Esophagus muscularis mucosa (tissue), 4 donors: ENCODE measurements at regions not wholly inside any gene's neighbourhood (a gene's known extent, or its start where the extent isn't known, plus 50 kb on each side); places are given as distances from the start of the nearest gene placed in this dataset.

Source experiments
- DNase-seq: peaks from one replicate; pipeline ENCODE4 v3.0.0-alpha.2; 2017; ENCODE audit errors: extremely low spot score
- H3K27ac ChIP-seq, 4 donors: fragments of 200-600 bp; sonication (generic); replicated peaks in 1 of 4; 1 replicate in 3 of 4; 2 replicates in 1 of 4; pipeline ENCODE4 v1.5.1; 2016 to 2019; ENCODE audit warnings: mild to moderate bottlenecking in 1 of 4
- H3K27me3 ChIP-seq, 4 donors: fragments of 200-600 bp; sonication (generic); one replicate each; pipeline versions ENCODE4 v1.5.1 to v1.6.0; 2016 to 2019
- H3K36me3 ChIP-seq, 4 donors: fragments of 200-600 bp; sonication (generic); one replicate each; pipeline ENCODE4 v1.5.1; 2016 to 2019
- H3K4me1 ChIP-seq, 4 donors: fragments of 200-600 bp; sonication (generic); one replicate each; pipeline ENCODE4 v1.5.1; 2016 to 2019
- H3K4me3 ChIP-seq, 4 donors: fragments of 200-600 bp; sonication (generic); 1 replicate in 2 of 4; 2 replicates in 2 of 4; pipeline ENCODE4 v1.5.1; 2016 to 2019; ENCODE audit warnings: mild to moderate bottlenecking in 4 of 4, moderate library complexity in 1 of 4
- H3K9me3 ChIP-seq, 4 donors: fragments of 200-600 bp; sonication (generic); 1 replicate in 3 of 4; 2 replicates in 1 of 4; pipeline ENCODE4 v1.5.1; 2016 to 2019
- EP300 ChIP-seq: sonication (generic); formaldehyde crosslinking; IDR thresholded peaks from one replicate; pipeline ENCODE4 v1.6.1; 2017; ENCODE audit warnings: antibody characterized with exemption
- POLR2A ChIP-seq: fragments of 450-650 bp; IDR thresholded peaks from one replicate; pipeline ENCODE4 v1.6.1; 2017; ENCODE audit warnings: antibody characterized with exemption, moderate library complexity, mild to moderate bottlenecking, low read depth
- POLR2AphosphoS5 ChIP-seq, 2 donors: sonication (generic); formaldehyde crosslinking; IDR thresholded peaks; one replicate each; pipeline ENCODE4 v1.6.1; 2017; ENCODE audit warnings: antibody characterized with exemption in 2 of 2
- WGBS: methylation state at CpG from one replicate; pipeline ENCODE4 v1.1.5; 2018; 5-methylcytosine and 5-hydroxymethylcytosine counted together
- intact Hi-C: fragments of 100-400 bp; cut with DNase I; formaldehyde crosslinking; loops from one replicate; pipeline ENCODE4 v1.15.1; 2023
- TF ChIP-seq, protein P1 (sequence below), 3 experiments: fragments of 200-600 bp in 2 of 3; fragments of 450-650 bp in 1 of 3; sonication (generic) in 2 of 3; IDR thresholded peaks; one replicate each; pipeline ENCODE4 v1.5.1; 2017 to 2019; ENCODE audit warnings: antibody characterized with exemption in 3 of 3, mild to moderate bottlenecking in 2 of 3, moderate library complexity in 1 of 3

DNA sequence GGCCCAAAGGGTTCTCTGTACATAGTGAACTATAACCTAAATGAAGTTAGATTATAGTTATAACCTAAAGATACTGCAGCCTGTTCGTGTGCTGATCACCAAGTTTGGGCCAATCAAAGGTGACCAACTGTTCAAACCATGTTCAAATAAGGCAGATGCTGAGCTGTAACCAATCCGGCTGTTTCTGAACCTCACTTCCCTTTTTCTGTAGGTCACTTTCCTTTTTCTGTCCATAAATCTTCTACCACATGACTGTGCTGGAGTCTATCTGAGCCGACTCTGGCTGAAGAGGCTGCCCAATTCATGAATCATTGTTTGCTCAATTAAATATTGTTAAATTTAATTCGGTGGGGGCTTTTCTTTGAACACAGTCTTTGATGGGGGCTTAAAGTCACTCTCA is 1920.2 kb downstream of the MAT2B start:
- Histone ChIP-seq H3K9me3 (no peaks in the 10 kb centered on the region), H3K27me3 (no peaks in the 10 kb centered on the region), H3K4me1 (no peaks in the 10 kb centered on the region), H3K27ac (no peak overlapping the region), H3K4me3 (no peak overlapping the region), H3K36me3 (no peaks in the 10 kb centered on the region)
- 73% methylated on average over 4 of the region's 4 CpGs for WGBS
- TF ChIP-seq, protein P1, sequence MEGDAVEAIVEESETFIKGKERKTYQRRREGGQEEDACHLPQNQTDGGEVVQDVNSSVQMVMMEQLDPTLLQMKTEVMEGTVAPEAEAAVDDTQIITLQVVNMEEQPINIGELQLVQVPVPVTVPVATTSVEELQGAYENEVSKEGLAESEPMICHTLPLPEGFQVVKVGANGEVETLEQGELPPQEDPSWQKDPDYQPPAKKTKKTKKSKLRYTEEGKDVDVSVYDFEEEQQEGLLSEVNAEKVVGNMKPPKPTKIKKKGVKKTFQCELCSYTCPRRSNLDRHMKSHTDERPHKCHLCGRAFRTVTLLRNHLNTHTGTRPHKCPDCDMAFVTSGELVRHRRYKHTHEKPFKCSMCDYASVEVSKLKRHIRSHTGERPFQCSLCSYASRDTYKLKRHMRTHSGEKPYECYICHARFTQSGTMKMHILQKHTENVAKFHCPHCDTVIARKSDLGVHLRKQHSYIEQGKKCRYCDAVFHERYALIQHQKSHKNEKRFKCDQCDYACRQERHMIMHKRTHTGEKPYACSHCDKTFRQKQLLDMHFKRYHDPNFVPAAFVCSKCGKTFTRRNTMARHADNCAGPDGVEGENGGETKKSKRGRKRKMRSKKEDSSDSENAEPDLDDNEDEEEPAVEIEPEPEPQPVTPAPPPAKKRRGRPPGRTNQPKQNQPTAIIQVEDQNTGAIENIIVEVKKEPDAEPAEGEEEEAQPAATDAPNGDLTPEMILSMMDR (IDR thresholded peaks at IDR 0.05), result no peak
- TF ChIP-seq POLR2A, result no peak
- TF ChIP-seq EP300, result no peak
- TF ChIP-seq POLR2AphosphoS5 (IDR thresholded peaks at IDR 0.05), result no peak
- DNase-seq, result no peak
- intact Hi-C loops, result no loop called here

DNA sequence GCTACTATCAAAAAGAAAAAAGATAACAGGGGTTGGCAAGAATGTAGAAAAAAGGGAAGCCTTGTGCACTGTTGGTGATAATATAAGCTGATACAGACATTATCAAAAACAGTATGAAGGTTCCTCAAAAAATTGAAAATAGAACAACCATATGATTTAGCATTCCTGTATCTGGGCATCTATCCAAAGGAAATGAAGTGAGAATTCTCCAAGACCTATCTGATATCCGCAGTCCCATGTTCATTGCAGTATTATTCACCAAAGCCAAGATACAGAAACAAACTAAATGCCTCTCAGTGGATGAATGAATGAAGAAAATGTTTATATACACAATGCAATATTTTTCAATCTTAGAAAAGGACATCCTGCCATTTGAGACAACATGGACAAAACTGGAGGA is 1943.3 kb downstream of the MAT2B start:
- 69% methylated on average over 1 of the region's 1 CpG for WGBS

GRCh38 chr5:165457859-165458481 is 1952.6 kb downstream of the MAT2B start:
- H3K36me3 ChIP-seq, result no peaks in the 10 kb centered on the region
- no peaks in the 10 kb centered on the region for H3K9me3 ChIP-seq
- no peak overlapping the region for H3K27ac ChIP-seq
- DNase-seq, result no peak
- no peaks in the 10 kb centered on the region for H3K4me1 ChIP-seq
- H3K4me3 ChIP-seq, result no peak overlapping the region
- WGBS, result 35% methylated on average over 5 of the region's 5 CpGs
- TF ChIP-seq EP300, result no peak
- TF ChIP-seq, protein P1 (IDR thresholded peaks at IDR 0.05), result peak in 1 of 3 experiments; percentile 38
- intact Hi-C loops, result no loop called here
- H3K27me3 ChIP-seq, result no peaks in the 10 kb centered on the region

More for the DNA sequence above, 1943.3 kb downstream of the MAT2B start:
- intact Hi-C loops, result no loop called here
- no peak for TF ChIP-seq EP300
- no peak for TF ChIP-seq POLR2AphosphoS5 (IDR thresholded peaks at IDR 0.05)
- TF ChIP-seq, protein P1 (IDR thresholded peaks at IDR 0.05), result no peak
- TF ChIP-seq POLR2A, result no peak
- H3K4me3 ChIP-seq, result no peak overlapping the region
- no peak for DNase-seq
- no peaks in the 10 kb centered on the region for H3K9me3 ChIP-seq
- no peaks in the 10 kb centered on the region for H3K4me1 ChIP-seq
- no peaks in the 10 kb centered on the region for H3K36me3 ChIP-seq
- no peaks in the 10 kb centered on the region for H3K27me3 ChIP-seq
- H3K27ac ChIP-seq, result no peak overlapping the region

DNA sequence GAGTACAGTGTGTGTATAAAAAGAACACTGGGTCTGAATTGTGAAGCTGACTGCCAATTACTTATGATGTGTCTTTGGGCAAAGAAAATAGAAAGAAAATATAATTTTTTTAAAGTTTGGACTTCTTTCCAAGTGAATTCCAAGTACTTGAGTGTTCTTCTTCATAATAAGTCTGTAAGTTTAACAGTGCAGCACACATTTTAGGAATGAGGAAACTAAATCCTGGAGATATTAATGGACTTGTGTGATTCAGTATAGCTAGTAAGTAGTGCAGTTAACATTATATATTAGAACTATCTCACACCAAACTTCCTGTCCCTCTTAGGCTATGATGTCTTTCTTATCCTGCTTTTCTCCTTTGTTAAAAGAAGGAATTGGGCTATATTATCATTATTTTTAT is 1953.8 kb downstream of the MAT2B start:
- H3K36me3 ChIP-seq, result no peaks in the 10 kb centered on the region
- H3K27ac ChIP-seq, result no peak overlapping the region
- no peaks in the 10 kb centered on the region for H3K4me1 ChIP-seq
- H3K27me3 ChIP-seq, result no peaks in the 10 kb centered on the region
- H3K9me3 ChIP-seq, result no peaks in the 10 kb centered on the region
- no peak for DNase-seq
- no peak overlapping the region for H3K4me3 ChIP-seq
- TF ChIP-seq EP300 (no peak), POLR2AphosphoS5 (IDR thresholded peaks at IDR 0.05) (no peak), POLR2A (no peak)
- TF ChIP-seq, protein P1 (IDR thresholded peaks at IDR 0.05), result no peak
- intact Hi-C loops, result no loop called here

GRCh38 chr5:165460911-165461310 is 1955.5 kb downstream of the MAT2B start:
- Histone ChIP-seq H3K36me3 (no peaks in the 10 kb centered on the region), H3K27ac (no peak overlapping the region), H3K9me3 (no peaks in the 10 kb centered on the region), H3K4me3 (no peak overlapping the region), H3K27me3 (no peaks in the 10 kb centered on the region), H3K4me1 (no peaks in the 10 kb centered on the region)
- 76% methylated on average over 4 of the region's 4 CpGs for WGBS
- no peak for DNase-seq
- intact Hi-C loops, result no loop called here
- TF ChIP-seq POLR2A, result no peak
- TF ChIP-seq, protein P1 (IDR thresholded peaks at IDR 0.05), result no peak
- no peak for TF ChIP-seq EP300
- no peak for TF ChIP-seq POLR2AphosphoS5 (IDR thresholded peaks at IDR 0.05)
